GM12878 (cell line): ENCODE measurements at regions not wholly inside any gene's neighbourhood (a gene's known extent, or its start where the extent isn't known, plus 50 kb on each side); places are given as distances from the start of the nearest gene placed in this dataset.

Source experiments
- ATAC-seq: fragments of 200-7000 bp; cut with Tn5 transposase; 3 replicates; pipeline ENCODE4 v1.9.1; 2020; ENCODE audit warnings: mild to moderate bottlenecking, moderate library complexity
- BruUV-seq: library from RNA; stranded (reverse); fragments of 400-500 nt; replicated peaks from 2 replicates; lab custom pipeline; 2021; lab: Mats Ljungman, UMichigan
- CTCF ChIA-PET: fragments of 300-600 bp; sonication (Branson Sonifier 250); formaldehyde crosslinking; extraction: SDS; loops from one replicate; lab custom pipeline; 2021; ENCODE audit warnings: inconsistent platforms; lab: Yijun Ruan, JAX
- POLR2A ChIA-PET: fragments of 350-600 bp; formaldehyde crosslinking; extraction: SDS; loops from one replicate; lab custom pipeline; 2021; ENCODE audit warnings: inconsistent platforms; lab: Charles Lee
- RAD21 ChIA-PET: fragments of 300-600 bp; sonication (Branson Sonifier 250); formaldehyde crosslinking; loops from one replicate; lab custom pipeline; 2023; ENCODE audit warnings: antibody characterized with exemption; ENCODE audit not compliant: unreplicated experiment; lab: Charles Lee
- SMC1A ChIA-PET: fragments of 300-600 bp; sonication (Branson Sonifier 250); formaldehyde crosslinking; loops from one replicate; lab custom pipeline; 2023; ENCODE audit not compliant: unreplicated experiment, uncharacterized antibody; lab: Charles Lee
- DNase-seq: peaks from one replicate; pipeline ENCODE4 v3.0.0-alpha.2; 2011; ENCODE audit warnings: low read depth, low spot score
- FAIRE-seq: peaks from 3 replicates; lab custom pipeline; 2011; peaks lifted over from hg19 to GRCh38; lab: Jason Lieb, UNC
- H2AFZ ChIP-seq: 2 replicates; pipeline ENCODE4 v1.6.0; 2011; ENCODE audit warnings: low read depth, low read length, control low read depth; ENCODE audit not compliant: control insufficient read depth
- H3K27ac ChIP-seq: 2 replicates; pipeline ENCODE4 v1.5.1; 2011; ENCODE audit warnings: control low read depth; ENCODE audit not compliant: control insufficient read depth, insufficient read depth
- H3K27me3 ChIP-seq, 2 experiments: replicated peaks in 1 of 2; 2 replicates each; pipeline versions ENCODE4 v1.6.0 to v1.6.1; 2011; ENCODE audit warnings: low read length in 1 of 2; ENCODE audit not compliant: control insufficient read depth in 2 of 2, insufficient read depth in 2 of 2
- H3K36me3 ChIP-seq, 2 experiments: 2 replicates each; pipeline ENCODE4 v1.5.1; 2011; ENCODE audit warnings: low read length in 1 of 2; ENCODE audit not compliant: control insufficient read depth in 2 of 2, insufficient read depth in 2 of 2
- H3K4me1 ChIP-seq: 2 replicates; pipeline ENCODE4 v1.6.1; 2011; ENCODE audit warnings: mild to moderate bottlenecking, low read length, moderate library complexity, mixed read lengths; ENCODE audit not compliant: control insufficient read depth, insufficient read depth
- H3K4me2 ChIP-seq: 2 replicates; pipeline ENCODE4 v1.6.0; 2011; ENCODE audit warnings: control low read depth; ENCODE audit not compliant: control insufficient read depth, insufficient read depth
- H3K4me3 ChIP-seq: fragments of 200-600 bp; sonication (generic); 2 replicates; pipeline ENCODE4 v1.5.1; 2016
- H3K79me2 ChIP-seq: 2 replicates; pipeline ENCODE4 v1.6.0; 2011; ENCODE audit warnings: low read length; ENCODE audit not compliant: control insufficient read depth, insufficient read depth
- H3K9ac ChIP-seq: 2 replicates; pipeline ENCODE4 v1.8.0; 2011; ENCODE audit warnings: low read length, control low read depth, mixed read lengths; ENCODE audit not compliant: control insufficient read depth, insufficient read depth
- H3K9me3 ChIP-seq: replicated peaks from 3 replicates; pipeline ENCODE4 v1.5.1; 2011; ENCODE audit warnings: mild to moderate bottlenecking, low read length; ENCODE audit not compliant: control insufficient read depth, insufficient read depth
- H4K20me1 ChIP-seq: 2 replicates; pipeline ENCODE4 v1.6.0; 2011; ENCODE audit not compliant: control insufficient read depth, insufficient read depth
- BHLHE40 ChIP-seq, 2 experiments: fragments of 450-650 bp in 1 of 2; IDR thresholded peaks; 2 replicates each; pipeline ENCODE4 v1.6.1; 2011 to 2017; ENCODE audit warnings: low read depth in 2 of 2, borderline replicate concordance in 1 of 2, improper control_type of control experiment in 1 of 2, low read length in 1 of 2, mild to moderate bottlenecking in 1 of 2
- CBX3 ChIP-seq: fragments of 200-600 bp; sonication (generic); IDR thresholded peaks from 2 replicates; pipeline ENCODE4 v1.6.1; 2016; ENCODE audit warnings: low read depth, borderline replicate concordance
- EZH2 ChIP-seq: IDR thresholded peaks from 2 replicates; pipeline ENCODE4 v1.6.1; 2012; ENCODE audit warnings: low read depth, mild to moderate bottlenecking, control low read depth, inconsistent platforms, low read length, borderline replicate concordance; ENCODE audit not compliant: control insufficient read depth
- HCFC1 ChIP-seq: fragments of 150-350 bp; IDR thresholded peaks from 2 replicates; pipeline ENCODE4 v1.6.1; 2014; ENCODE audit warnings: low read length
- HDAC2 ChIP-seq: fragments of 200-600 bp; sonication (generic); IDR thresholded peaks from 2 replicates; pipeline ENCODE4 v1.6.1; 2017
- KLF5 ChIP-seq: fragments of 450-650 bp; IDR thresholded peaks from 2 replicates; pipeline ENCODE4 v1.6.1; 2014; ENCODE audit warnings: mild to moderate bottlenecking; ENCODE audit not compliant: partially characterized antibody
- MXI1 ChIP-seq: fragments of 150-350 bp; IDR thresholded peaks from 2 replicates; pipeline ENCODE4 v1.6.1; 2011; ENCODE audit warnings: low read depth, mild to moderate bottlenecking, inconsistent platforms, low read length, improper control_type of control experiment
- RFX5 ChIP-seq: IDR thresholded peaks from 2 replicates; pipeline ENCODE4 v1.6.1; 2011; ENCODE audit warnings: low read depth, low read length, improper control_type of control experiment
- SIN3A ChIP-seq: IDR thresholded peaks from 2 replicates; pipeline ENCODE4 v1.6.1; 2012; ENCODE audit warnings: low read depth, low read length, improper control_type of control experiment
- SP1 ChIP-seq: IDR thresholded peaks from one replicate; pipeline ENCODE4 v1.6.1; 2011; ENCODE audit warnings: low read depth, low read length
- STAT1 ChIP-seq: fragments of 450-650 bp; conservative IDR thresholded peaks from 2 replicates; pipeline ENCODE4 v1.6.1; 2014; ENCODE audit warnings: antibody characterized with exemption, mild to moderate bottlenecking
- TCF3 ChIP-seq: IDR thresholded peaks from 2 replicates; pipeline ENCODE4 v1.6.1; 2012; ENCODE audit warnings: low read depth, mild to moderate bottlenecking, low read length, borderline replicate concordance; ENCODE audit not compliant: insufficient read depth
- ZBTB11 ChIP-seq: fragments of 450-650 bp; formaldehyde crosslinking; IDR thresholded peaks from 2 replicates; pipeline ENCODE4 v1.5.0; 2022; ENCODE audit warnings: mild to moderate bottlenecking, missing genetic modification characterization
- ZNF274 ChIP-seq: IDR thresholded peaks from one replicate; pipeline ENCODE4 v1.8.0; 2011; ENCODE audit not compliant: insufficient read length, insufficient read depth
- ZNF622 ChIP-seq: fragments of 450-650 bp; IDR thresholded peaks from 2 replicates; pipeline ENCODE4 v1.6.1; 2017; ENCODE audit warnings: mild to moderate bottlenecking, inconsistent platforms
- WGBS: methylation state at CpG from one replicate; pipeline ENCODE4 v1.1.6; 2016; ENCODE audit warnings: low lambda C conversion rate; ENCODE audit not compliant: insufficient replicate concordance, insufficient coverage; ENCODE audit errors: missing lambda C conversion rate; 5-methylcytosine and 5-hydroxymethylcytosine counted together
- in situ Hi-C: fragments of 300-500 bp; cut with MboI; formaldehyde crosslinking; loops from 9 replicates; pipeline ENCODE4 v1.14.3; 2018; ENCODE audit warnings: mixed read lengths
- intact Hi-C: fragments of 100-400 bp; cut with micrococcal nuclease; formaldehyde crosslinking; loops from one replicate; pipeline ENCODE4 v1.14.2; 2022; ENCODE audit not compliant: unreplicated experiment

- in situ Hi-C loops: no loop called here
- Histone ChIP-seq H3K9ac (no peak overlapping the region), H3K27me3 (no peaks in the 10 kb centered on the region), H4K20me1 (no peaks in the 10 kb centered on the region), H3K27ac (no peak overlapping the region), H2AFZ (no peak overlapping the region), H3K79me2 (no peaks in the 10 kb centered on the region), H3K4me3 (no peak overlapping the region), H3K36me3 (no peaks in the 10 kb centered on the region), H3K9me3 (no peaks in the 10 kb centered on the region), H3K4me1 (no peaks in the 10 kb centered on the region), H3K4me2 (no peak overlapping the region)
- intact Hi-C loops: no loop called here
- SMC1A ChIA-PET: no interaction called here
- RAD21 ChIA-PET: no interaction called here
- DNase-seq (no peak), ATAC-seq (no peak), FAIRE-seq (no peak)
- BruUV-seq: no TSS peak
- CTCF ChIA-PET: no interaction called here
- POLR2A ChIA-PET: no interaction called here
- TF ChIP-seq HCFC1 (no peak), TCF3 (no peak), SIN3A (no peak), HDAC2 (no peak), STAT1 (no peak), ZBTB11 (CRISPR knock-in tag) (no peak), KLF5 (no peak), ZNF274 (no peak), RFX5 (no peak), CBX3 (no peak), BHLHE40 (IDR thresholded peaks at IDR 0.05; ENCODE audit: borderline replicate concordance in 1 of 2, low read depth in 2 of 2, low read length in 1 of 2) (no peak), ZNF622 (no peak), SP1 (no peak), EZH2 (no peak), MXI1 (no peak)
- 3% methylated on average over 3 of the region's 3 CpGs for WGBS
Measured at GRCh38 chr2:66121946-66122345, 313.0 kb upstream of the MEIS1 start.
